PC-9 (cell line): ENCODE measurements at regions not wholly inside any gene's neighbourhood (a gene's known extent, or its start where the extent isn't known, plus 50 kb on each side); places are given as distances from the start of the nearest gene placed in this dataset.

Experiments
- BruUV-seq: library from RNA; stranded (reverse); fragments of 400-500 nt; replicated peaks from 2 replicates; lab custom pipeline; 2021; lab: Mats Ljungman, UMichigan
- CTCF ChIA-PET: fragments of 300-600 bp; sonication (Branson Sonifier 250); formaldehyde crosslinking; loops from one replicate; lab custom pipeline; 2022; ENCODE audit warnings: antibody characterized with exemption; lab: Charles Lee
- POLR2A ChIA-PET: fragments of 300-600 bp; sonication (Branson Sonifier 250); formaldehyde crosslinking; loops from one replicate; lab custom pipeline; 2022; ENCODE audit warnings: antibody characterized with exemption; ENCODE audit not compliant: unreplicated experiment; lab: Charles Lee
- DNase-seq, 2 experiments: peaks; one replicate each; pipeline versions ENCODE4 v3.0.0 to v3.0.0-alpha.2; 2015 to 2022; ENCODE audit warnings: mixed read lengths in 1 of 2
- H2AFZ ChIP-seq: fragments of 200-600 bp; sonication (generic); 2 replicates; pipeline ENCODE4 v1.8.1; 2017; ENCODE audit warnings: antibody characterized with exemption
- H3F3A ChIP-seq: fragments of 200-600 bp; sonication (generic); 2 replicates; pipeline ENCODE4 v1.8.1; 2017; ENCODE audit warnings: antibody characterized with exemption, mild to moderate bottlenecking, low read depth; ENCODE audit not compliant: insufficient read depth
- H3K27ac ChIP-seq: fragments of 200-600 bp; sonication (generic); 2 replicates; pipeline ENCODE4 v1.6.1; 2016; ENCODE audit warnings: mixed run types
- H3K27me3 ChIP-seq: fragments of 200-600 bp; sonication (generic); 2 replicates; pipeline ENCODE4 v1.6.1; 2016; ENCODE audit warnings: low read depth, mixed run types; ENCODE audit not compliant: insufficient read depth
- H3K36me3 ChIP-seq: fragments of 200-600 bp; sonication (generic); 2 replicates; pipeline ENCODE4 v1.6.1; 2016; ENCODE audit warnings: low read depth, mixed run types
- H3K4me1 ChIP-seq: fragments of 200-600 bp; sonication (generic); replicated peaks from 2 replicates; pipeline ENCODE4 v1.6.1; 2016; ENCODE audit warnings: mixed run types; ENCODE audit not compliant: insufficient read depth
- H3K4me2 ChIP-seq: fragments of 200-600 bp; sonication (generic); 2 replicates; pipeline ENCODE4 v1.6.1; 2017; ENCODE audit warnings: mixed run types
- H3K4me3 ChIP-seq: fragments of 200-600 bp; sonication (generic); 2 replicates; pipeline ENCODE4 v1.6.1; 2016; ENCODE audit warnings: mixed run types
- H3K79me2 ChIP-seq: fragments of 200-600 bp; sonication (generic); 2 replicates; pipeline ENCODE4 v1.6.1; 2017; ENCODE audit warnings: low read depth, mixed run types
- H3K9me2 ChIP-seq: fragments of 200-600 bp; sonication (generic); 2 replicates; pipeline ENCODE4 v1.8.1; 2017; ENCODE audit warnings: mild to moderate bottlenecking; ENCODE audit not compliant: insufficient read depth
- H3K9me3 ChIP-seq: fragments of 200-600 bp; sonication (generic); 2 replicates; pipeline ENCODE4 v1.8.1; 2016; ENCODE audit warnings: low read depth; ENCODE audit not compliant: insufficient read depth
- H4K20me1 ChIP-seq: fragments of 200-600 bp; sonication (generic); 2 replicates; pipeline ENCODE4 v1.8.1; 2017; ENCODE audit not compliant: insufficient read depth
- EZH2 ChIP-seq: fragments of 200-600 bp; sonication (generic); IDR thresholded peaks from 2 replicates; pipeline ENCODE4 v1.8.0; 2017; ENCODE audit warnings: antibody characterized with exemption, low read depth
- intact Hi-C: fragments of 100-400 bp; cut with micrococcal nuclease; formaldehyde crosslinking; loops from one replicate; pipeline ENCODE4 v1.10.0; 2022; ENCODE audit not compliant: unreplicated experiment
- TF ChIP-seq, protein P1 (sequence below): fragments of 200-600 bp; sonication (generic); conservative IDR thresholded peaks from 2 replicates; pipeline ENCODE4 v1.6.1; 2017; ENCODE audit warnings: mixed run types, antibody characterized with exemption, mild to moderate bottlenecking, moderate library complexity

DNA sequence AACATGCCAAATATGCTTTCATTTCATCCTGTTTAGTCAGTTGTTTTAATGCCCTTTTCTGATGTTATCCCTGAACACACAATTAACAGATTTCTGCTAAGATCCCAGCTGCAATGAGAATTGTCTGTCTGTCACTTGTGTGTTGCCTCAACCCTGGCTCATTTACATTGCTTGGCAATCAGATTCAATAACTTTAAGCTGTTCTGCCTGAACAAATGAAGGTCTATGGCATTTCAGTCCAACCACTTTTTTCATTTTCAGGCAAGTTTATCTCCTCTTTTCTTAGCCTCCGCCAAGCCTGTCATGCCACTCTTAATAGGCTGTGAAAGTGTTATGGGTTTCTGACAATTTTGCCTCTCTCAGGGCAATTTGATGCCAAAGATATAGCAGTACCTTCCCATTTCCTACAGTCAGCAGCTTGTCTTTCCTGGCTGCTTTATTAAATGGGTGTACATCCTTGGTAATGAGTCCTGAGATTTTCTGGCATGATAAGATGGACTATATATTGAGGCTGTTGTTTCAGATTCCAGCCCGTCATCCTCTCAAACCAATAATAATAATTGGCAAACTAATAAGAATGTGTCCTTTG lies 68.7 kb upstream of the ADAMTS9 start:
- Histone ChIP-seq H3K27ac (no peak overlapping the region), H4K20me1 (no peaks in the 10 kb centered on the region), H3K9me2 (no peaks in the 10 kb centered on the region), H3K4me3 (no peak overlapping the region), H3K79me2 (no peaks in the 10 kb centered on the region), H3K36me3 (no peaks in the 10 kb centered on the region), H3K27me3 (no peaks in the 10 kb centered on the region), H3K4me2 (no peak overlapping the region), H3F3A (no peaks in the 10 kb centered on the region), H2AFZ (no peak overlapping the region), H3K4me1 (no peaks in the 10 kb centered on the region), H3K9me3 (no peaks in the 10 kb centered on the region)
- TF ChIP-seq EZH2, result no peak
- TF ChIP-seq, protein P1, sequence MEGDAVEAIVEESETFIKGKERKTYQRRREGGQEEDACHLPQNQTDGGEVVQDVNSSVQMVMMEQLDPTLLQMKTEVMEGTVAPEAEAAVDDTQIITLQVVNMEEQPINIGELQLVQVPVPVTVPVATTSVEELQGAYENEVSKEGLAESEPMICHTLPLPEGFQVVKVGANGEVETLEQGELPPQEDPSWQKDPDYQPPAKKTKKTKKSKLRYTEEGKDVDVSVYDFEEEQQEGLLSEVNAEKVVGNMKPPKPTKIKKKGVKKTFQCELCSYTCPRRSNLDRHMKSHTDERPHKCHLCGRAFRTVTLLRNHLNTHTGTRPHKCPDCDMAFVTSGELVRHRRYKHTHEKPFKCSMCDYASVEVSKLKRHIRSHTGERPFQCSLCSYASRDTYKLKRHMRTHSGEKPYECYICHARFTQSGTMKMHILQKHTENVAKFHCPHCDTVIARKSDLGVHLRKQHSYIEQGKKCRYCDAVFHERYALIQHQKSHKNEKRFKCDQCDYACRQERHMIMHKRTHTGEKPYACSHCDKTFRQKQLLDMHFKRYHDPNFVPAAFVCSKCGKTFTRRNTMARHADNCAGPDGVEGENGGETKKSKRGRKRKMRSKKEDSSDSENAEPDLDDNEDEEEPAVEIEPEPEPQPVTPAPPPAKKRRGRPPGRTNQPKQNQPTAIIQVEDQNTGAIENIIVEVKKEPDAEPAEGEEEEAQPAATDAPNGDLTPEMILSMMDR, result no peak
- CTCF ChIA-PET, result no interaction called here
- BruUV-seq, result no TSS peak
- POLR2A ChIA-PET, result no interaction called here
- DNase-seq, result no peak
- intact Hi-C loops, result no loop called here

- H3K4me3 ChIP-seq, result no peak overlapping the region
- no peaks in the 10 kb centered on the region for H3K9me2 ChIP-seq
- no peaks in the 10 kb centered on the region for H3K4me1 ChIP-seq
- ChIA-PET POLR2A (no interaction called here), CTCF (no interaction called here)
- TF ChIP-seq, protein P1, result no peak
- TF ChIP-seq EZH2, result no peak
- H3K9me3 ChIP-seq, result no peaks in the 10 kb centered on the region
- H3F3A ChIP-seq, result no peaks in the 10 kb centered on the region
- no peak for DNase-seq
- no peak overlapping the region for H2AFZ ChIP-seq
- intact Hi-C loops, result no loop called here
- BruUV-seq, result no TSS peak
- H3K79me2 ChIP-seq, result no peaks in the 10 kb centered on the region
- no peaks in the 10 kb centered on the region for H4K20me1 ChIP-seq
- no peak overlapping the region for H3K27ac ChIP-seq
- H3K27me3 ChIP-seq, result no peaks in the 10 kb centered on the region
- no peaks in the 10 kb centered on the region for H3K36me3 ChIP-seq
- no peak overlapping the region for H3K4me2 ChIP-seq
Measured at GRCh38 chr3:64748244-64748904, 60.6 kb upstream of the ADAMTS9 start.

DNA sequence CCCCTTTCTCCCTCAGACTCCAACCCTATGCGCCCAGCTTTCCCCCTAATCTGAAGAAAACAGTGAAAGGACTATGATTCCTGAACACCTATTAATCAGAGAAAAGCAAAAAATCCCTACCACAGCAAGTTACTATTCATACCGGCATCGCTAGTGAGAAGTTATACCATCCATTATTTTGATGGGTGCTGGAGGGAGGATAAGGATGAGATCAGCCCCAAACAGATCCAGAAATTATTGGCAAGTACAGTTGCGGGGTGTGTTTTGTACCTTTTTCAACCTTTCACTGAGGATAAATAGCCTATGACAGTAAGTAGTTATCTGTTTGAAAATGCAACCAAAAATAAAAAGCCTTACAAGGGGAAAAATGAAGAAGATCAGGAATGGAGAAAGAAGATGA lies 59.9 kb upstream of the ADAMTS9 start:
- ChIA-PET CTCF (no interaction called here), POLR2A (no interaction called here)
- H3K27me3 ChIP-seq, result no peaks in the 10 kb centered on the region
- H3K4me2 ChIP-seq, result no peak overlapping the region
- no peak overlapping the region for H2AFZ ChIP-seq
- H3K4me1 ChIP-seq, result no peaks in the 10 kb centered on the region
- BruUV-seq, result no TSS peak
- TF ChIP-seq EZH2, result no peak
- TF ChIP-seq, protein P1, result no peak
- no peaks in the 10 kb centered on the region for H4K20me1 ChIP-seq
- no peak overlapping the region for H3K27ac ChIP-seq
- H3K9me2 ChIP-seq, result no peaks in the 10 kb centered on the region
- H3K79me2 ChIP-seq, result no peaks in the 10 kb centered on the region
- DNase-seq, result no peak
- H3K36me3 ChIP-seq, result no peaks in the 10 kb centered on the region
- no peak overlapping the region for H3K4me3 ChIP-seq
- no peaks in the 10 kb centered on the region for H3F3A ChIP-seq
- intact Hi-C loops, result no loop called here
- no peaks in the 10 kb centered on the region for H3K9me3 ChIP-seq
